ENCODE measurements at regions not wholly inside any gene's neighbourhood (a gene's known extent, or its start where the extent isn't known, plus 50 kb on each side); places are given as distances from the start of the nearest gene placed in this dataset.
"Not testable (repeated sequence)": the region's sequence is repeated elsewhere in the genome, so short reads cannot be mapped to it uniquely, and the experiment has no call there.

- intact Hi-C loops (cut with DNase I; ENCODE audit: low total_unique reads) = no loop called here
- WGBS, 5 donors = 88 to 92% (median 89%) methylated on average over 1 of the region's 1 CpG
Measured at GRCh38 chr16:65570261-65570660, 448.4 kb upstream of the CDH11 start.

GRCh38 chr16:65559846-65560245 is 438.0 kb upstream of the CDH11 start:
- H3K9me3 ChIP-seq = peaks cover 0 to 24% (median 16%) of the 10 kb centered on the region in 4 donors
- TF ChIP-seq, protein P1, sequence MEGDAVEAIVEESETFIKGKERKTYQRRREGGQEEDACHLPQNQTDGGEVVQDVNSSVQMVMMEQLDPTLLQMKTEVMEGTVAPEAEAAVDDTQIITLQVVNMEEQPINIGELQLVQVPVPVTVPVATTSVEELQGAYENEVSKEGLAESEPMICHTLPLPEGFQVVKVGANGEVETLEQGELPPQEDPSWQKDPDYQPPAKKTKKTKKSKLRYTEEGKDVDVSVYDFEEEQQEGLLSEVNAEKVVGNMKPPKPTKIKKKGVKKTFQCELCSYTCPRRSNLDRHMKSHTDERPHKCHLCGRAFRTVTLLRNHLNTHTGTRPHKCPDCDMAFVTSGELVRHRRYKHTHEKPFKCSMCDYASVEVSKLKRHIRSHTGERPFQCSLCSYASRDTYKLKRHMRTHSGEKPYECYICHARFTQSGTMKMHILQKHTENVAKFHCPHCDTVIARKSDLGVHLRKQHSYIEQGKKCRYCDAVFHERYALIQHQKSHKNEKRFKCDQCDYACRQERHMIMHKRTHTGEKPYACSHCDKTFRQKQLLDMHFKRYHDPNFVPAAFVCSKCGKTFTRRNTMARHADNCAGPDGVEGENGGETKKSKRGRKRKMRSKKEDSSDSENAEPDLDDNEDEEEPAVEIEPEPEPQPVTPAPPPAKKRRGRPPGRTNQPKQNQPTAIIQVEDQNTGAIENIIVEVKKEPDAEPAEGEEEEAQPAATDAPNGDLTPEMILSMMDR (IDR thresholded peaks at IDR 0.05) = no peak
- TF ChIP-seq EP300 (IDR thresholded peaks at IDR 0.05) = no peak
- no peak overlapping the region for H3K27ac ChIP-seq
- no peaks in the 10 kb centered on the region for H3K36me3 ChIP-seq
- H3K4me3 ChIP-seq = no peak overlapping the region
- intact Hi-C loops (cut with DNase I; ENCODE audit: low total_unique reads) = no loop called here
- H3K27me3 ChIP-seq = no peaks in the 10 kb centered on the region
- no peaks in the 10 kb centered on the region for H3K4me1 ChIP-seq
- WGBS, 5 donors = 68 to 79% (median 77%) methylated on average over 3 of the region's 3 CpGs
- no peak for DNase-seq

More at GRCh38 chr16:65570261-65570660, 448.4 kb upstream of the CDH11 start:
- TF ChIP-seq, protein P1 (IDR thresholded peaks at IDR 0.05) = no peak
- no peak for TF ChIP-seq POLR2A (IDR thresholded peaks at IDR 0.05)
- TF ChIP-seq POLR2AphosphoS5 (IDR thresholded peaks at IDR 0.05) = no peak
- TF ChIP-seq EP300 (IDR thresholded peaks at IDR 0.05) = no peak
- Histone ChIP-seq H3K4me3 (no peak overlapping the region), H3K9me3 (peaks cover 0 to 6% (median 0%) of the 10 kb centered on the region in 4 donors), H3K36me3 (no peaks in the 10 kb centered on the region), H3K27me3 (no peaks in the 10 kb centered on the region), H3K4me1 (no peaks in the 10 kb centered on the region), H3K27ac (no peak overlapping the region)
- no peak for DNase-seq

- H3K27ac ChIP-seq; DNase-seq; H3K36me3 ChIP-seq; H3K27me3 ChIP-seq; intact Hi-C loops (cut with DNase I; ENCODE audit: low total_unique reads); H3K4me3 ChIP-seq: not testable (repeated sequence)
- WGBS, 5 donors = 7 to 32% (median 13%) methylated on average over 1 of the region's 1 CpG
- peaks cover 0 to 12% (median 6%) of the 10 kb centered on the region in 4 donors for H3K4me1 ChIP-seq
- peaks cover 0 to 13% (median 4%) of the 10 kb centered on the region in 4 donors for H3K9me3 ChIP-seq
Measured at GRCh38 chr16:65549689-65550088, 427.8 kb upstream of the CDH11 start.

DNA sequence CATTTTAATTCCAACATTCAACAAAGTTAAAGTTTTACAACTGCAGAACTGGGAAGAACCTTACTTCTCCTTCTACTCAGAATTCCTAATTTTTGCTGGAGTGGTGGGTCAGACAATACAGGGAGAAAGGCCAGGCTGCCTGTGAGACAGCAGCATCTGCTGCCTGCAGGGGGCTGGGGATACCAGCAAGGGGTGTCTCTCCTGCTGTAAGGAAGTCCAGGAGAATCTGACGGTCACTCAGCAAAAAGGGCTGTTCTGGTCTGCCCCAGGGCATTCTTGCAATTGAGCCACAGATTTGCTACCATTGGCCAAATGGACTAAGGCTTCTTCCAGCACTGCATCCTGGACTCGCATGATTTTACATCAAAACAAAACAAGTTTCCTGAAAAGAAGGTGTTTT is 426.6 kb upstream of the CDH11 start:
- DNase-seq = no peak
- Histone ChIP-seq H3K9me3 (peaks cover 0 to 13% (median 4%) of the 10 kb centered on the region in 4 donors), H3K4me3 (no peak overlapping the region), H3K27me3 (no peaks in the 10 kb centered on the region), H3K36me3 (no peaks in the 10 kb centered on the region), H3K4me1 (peaks cover 0 to 12% (median 6%) of the 10 kb centered on the region in 4 donors), H3K27ac (no peak overlapping the region)
- WGBS, 5 donors = 79 to 89% (median 88%) methylated on average over 2 of the region's 2 CpGs
- TF ChIP-seq POLR2A (IDR thresholded peaks at IDR 0.05) (no peak), POLR2AphosphoS5 (IDR thresholded peaks at IDR 0.05) (no peak), EP300 (IDR thresholded peaks at IDR 0.05) (no peak)
- TF ChIP-seq, protein P1 (IDR thresholded peaks at IDR 0.05) = no peak
- intact Hi-C loops (cut with DNase I; ENCODE audit: low total_unique reads) = no loop called here

- H3K9me3 ChIP-seq = peaks cover 0 to 13% (median 4%) of the 10 kb centered on the region in 4 donors
- TF ChIP-seq POLR2AphosphoS5 (IDR thresholded peaks at IDR 0.05) (no peak), POLR2A (IDR thresholded peaks at IDR 0.05) (no peak), EP300 (IDR thresholded peaks at IDR 0.05) (no peak)
- TF ChIP-seq, protein P1 (IDR thresholded peaks at IDR 0.05) = no peak
- no peak overlapping the region for H3K4me3 ChIP-seq
- H3K27me3 ChIP-seq = no peaks in the 10 kb centered on the region
- intact Hi-C loops (cut with DNase I; ENCODE audit: low total_unique reads) = no loop called here
- no peak overlapping the region for H3K27ac ChIP-seq
- H3K4me1 ChIP-seq = peaks cover 0 to 12% (median 6%) of the 10 kb centered on the region in 4 donors
- WGBS, 5 donors = 20 to 28% (median 25%) methylated on average over 7 of the region's 7 CpGs
- peak in 1 of 2 donors; percentile 26 for DNase-seq
- no peaks in the 10 kb centered on the region for H3K36me3 ChIP-seq
Measured at GRCh38 chr16:65547772-65548446, 426.0 kb upstream of the CDH11 start.
